HG02870 (cell line): ENCODE measurements at regions not wholly inside any gene's neighbourhood (a gene's known extent, or its start where the extent isn't known, plus 50 kb on each side); places are given as distances from the start of the nearest gene placed in this dataset.
"Not testable (repeated sequence)": the region's sequence is repeated elsewhere in the genome, so short reads cannot be mapped to it uniquely, and the experiment has no call there.

ENCODE experiments used
- ATAC-seq: cut with Tn5 transposase; IDR thresholded peaks from one replicate; pipeline ENCODE4 v1.9.1; 2021; ENCODE audit warnings: mild to moderate bottlenecking, moderate library complexity; ENCODE audit not compliant: unreplicated experiment

GRCh38 chr6:122220254-122220653 lies 179.2 kb upstream of the HSF2 start:
- ATAC-seq = no peak

GRCh38 chr6:122222761-122223160 lies 176.7 kb upstream of the HSF2 start:
- ATAC-seq = no peak

GRCh38 chr6:122223251-122223650 lies 176.2 kb upstream of the HSF2 start:
- ATAC-seq = no peak

GRCh38 chr6:122238861-122239260 lies 160.6 kb upstream of the HSF2 start:
- ATAC-seq = no peak

GRCh38 chr6:122246906-122247658 lies 152.4 kb upstream of the HSF2 start:
- ATAC-seq = no peak

GRCh38 chr6:122248001-122248669 lies 151.3 kb upstream of the HSF2 start:
- no peak for ATAC-seq

- no peak for ATAC-seq
Measured at GRCh38 chr6:122248844-122249243, 150.6 kb upstream of the HSF2 start.

GRCh38 chr6:122258839-122259238 lies 140.6 kb upstream of the HSF2 start:
- no peak for ATAC-seq

GRCh38 chr6:122264557-122264956 lies 134.9 kb upstream of the HSF2 start:
- no peak for ATAC-seq

GRCh38 chr6:122265755-122266154 lies 133.7 kb upstream of the HSF2 start:
- ATAC-seq = no peak

GRCh38 chr6:122268394-122268793 lies 131.1 kb upstream of the HSF2 start:
- no peak for ATAC-seq

- ATAC-seq = no peak
Measured at GRCh38 chr6:122276637-122277036, 122.8 kb upstream of the HSF2 start.

GRCh38 chr6:122280105-122281021 lies 119.1 kb upstream of the HSF2 start:
- not testable (repeated sequence) for ATAC-seq

- no peak for ATAC-seq
Measured at GRCh38 chr6:122283884-122284283, 115.6 kb upstream of the HSF2 start.

GRCh38 chr6:122284848-122285247 lies 114.6 kb upstream of the HSF2 start:
- ATAC-seq = no peak

GRCh38 chr6:122285292-122285913 lies 114.0 kb upstream of the HSF2 start:
- ATAC-seq = no peak

GRCh38 chr6:122286512-122286911 lies 112.9 kb upstream of the HSF2 start:
- no peak for ATAC-seq

GRCh38 chr6:122289762-122290539 lies 109.5 kb upstream of the HSF2 start:
- no peak for ATAC-seq

- no peak for ATAC-seq
Measured at GRCh38 chr6:122297010-122297409, 102.4 kb upstream of the HSF2 start.

GRCh38 chr6:122302067-122302466 lies 97.4 kb upstream of the HSF2 start:
- no peak for ATAC-seq
